Stimulated activated CD4-positive, alpha-beta T cell treated with anti-CD3 and anti-CD28 coated beads, TNF-alpha, amount 100 ng/mL, for 48 hours (primary cell): ENCODE measurements at regions not wholly inside any gene's neighbourhood (a gene's known extent, or its start where the extent isn't known, plus 50 kb on each side); places are given as distances from the start of the nearest gene placed in this dataset.

Experiments used
- DNase-seq, 3 donors: peaks; one replicate each; pipeline ENCODE4 v3.0.0-alpha.2; 2020; ENCODE audit warnings: low read depth in 3 of 3

DNA sequence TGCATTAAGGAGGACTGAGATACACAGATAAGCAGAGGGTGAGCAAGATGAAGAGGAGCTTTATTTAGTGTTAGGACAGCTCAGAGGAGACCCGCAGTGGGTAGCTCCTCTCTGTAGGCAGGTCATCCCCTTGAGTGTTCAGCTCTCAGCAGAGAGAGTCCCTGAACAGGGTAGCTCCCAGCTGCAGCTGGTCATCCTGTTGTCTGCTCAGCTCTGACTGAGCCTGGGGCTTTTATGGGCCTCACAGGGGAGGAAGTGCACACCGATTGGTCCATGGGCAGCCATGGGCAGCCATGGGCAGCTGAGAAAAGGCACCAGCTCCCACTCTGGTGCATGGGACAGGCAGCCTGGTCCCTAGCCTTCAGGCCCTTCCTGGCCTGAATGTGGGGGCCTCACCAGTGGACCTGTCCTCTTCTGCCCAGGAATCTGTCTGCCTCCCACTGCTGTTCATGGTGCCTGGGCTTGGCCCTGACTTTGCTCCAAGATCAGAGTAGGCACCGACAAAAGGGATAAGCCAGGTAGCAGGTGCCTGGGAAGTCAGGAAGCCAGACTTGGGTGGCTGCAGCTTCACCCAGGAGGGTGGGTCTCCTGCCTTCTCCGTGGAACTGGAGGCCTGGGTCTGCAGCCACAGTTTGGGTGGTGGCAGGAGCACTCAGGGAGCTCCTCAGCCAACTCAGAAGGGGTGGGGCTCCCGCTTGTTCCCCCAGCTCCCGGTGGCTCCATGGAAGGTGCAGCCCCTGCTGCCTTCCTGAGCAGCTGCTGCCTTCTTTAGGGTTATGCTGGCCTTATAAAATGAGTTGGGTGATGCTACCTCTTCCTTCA lies 54.7 kb downstream of the MYEOV start:
- no peak for DNase-seq

DNA sequence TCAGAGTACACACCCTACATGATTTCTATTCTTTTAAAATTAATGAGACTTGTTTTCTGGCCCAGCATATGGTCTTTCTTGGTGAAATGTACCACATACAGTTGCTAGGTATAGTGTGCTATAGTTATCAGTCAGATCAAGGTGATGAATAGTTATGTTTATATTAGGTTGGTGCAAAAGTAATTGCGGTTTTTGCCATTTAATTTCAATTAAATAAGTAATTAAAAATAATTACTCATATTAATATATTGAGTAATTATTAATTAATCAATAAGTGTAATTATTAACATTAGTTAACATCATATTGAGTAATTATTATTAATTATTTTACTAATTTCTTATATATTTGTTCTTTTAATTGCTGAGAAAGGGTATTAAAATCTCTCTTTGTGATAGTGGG lies 56.1 kb downstream of the MYEOV start:
- no peak for DNase-seq

DNA sequence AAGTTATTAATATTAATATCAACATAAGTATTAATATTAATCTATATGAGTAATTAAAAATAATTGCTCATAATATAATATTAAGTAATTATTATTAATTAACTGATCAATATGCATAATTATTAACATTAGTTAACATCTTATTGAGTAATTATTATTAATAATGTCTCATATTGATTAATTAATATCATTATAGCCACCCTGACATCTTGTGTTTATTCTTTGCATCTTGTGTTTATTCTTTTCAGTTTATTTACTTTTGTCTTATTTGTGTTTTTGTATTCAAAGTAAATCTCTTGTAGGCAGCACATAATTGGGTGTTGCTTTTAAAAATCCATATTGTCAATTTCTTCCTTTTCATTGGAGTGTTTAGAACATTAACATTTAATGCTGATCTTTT lies 56.6 kb downstream of the MYEOV start:
- DNase-seq = no peak

DNA sequence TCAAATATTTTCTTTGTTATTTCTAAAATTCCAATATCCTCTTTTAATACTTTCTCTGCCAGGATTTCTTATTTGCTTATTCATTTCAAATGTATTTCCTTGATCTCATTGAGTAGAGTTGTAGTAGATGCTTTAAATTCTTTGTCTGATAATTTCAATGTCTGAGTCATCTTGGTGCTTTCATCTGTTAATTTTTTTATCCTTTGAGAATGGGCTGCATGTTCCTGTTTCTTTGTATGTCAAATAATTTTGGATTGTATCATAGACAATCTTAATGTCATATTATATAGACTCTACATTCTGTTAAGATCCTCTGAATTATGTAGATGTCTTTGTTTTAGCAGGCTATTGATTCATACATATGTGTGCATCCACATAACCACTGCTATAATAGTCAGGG lies 57.5 kb downstream of the MYEOV start:
- no peak for DNase-seq

DNA sequence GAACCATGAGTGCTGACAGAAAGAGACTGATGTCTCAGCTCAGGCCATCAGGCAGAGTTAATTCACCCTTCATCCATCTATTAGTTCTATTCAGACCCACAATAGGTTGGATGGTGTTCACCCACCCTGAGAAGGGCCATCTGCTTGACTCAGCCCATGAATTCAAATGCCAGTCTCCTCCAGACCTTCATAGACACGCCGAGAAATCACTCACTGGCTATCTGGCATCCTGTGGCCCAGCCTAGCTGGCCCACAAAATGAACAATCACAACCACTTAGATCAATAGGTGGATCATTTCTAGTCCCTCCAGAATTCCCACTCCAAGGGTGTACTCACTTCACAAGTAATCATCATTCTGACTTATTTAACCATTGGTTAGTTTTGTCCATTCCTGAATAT lies 58.2 kb downstream of the MYEOV start:
- DNase-seq = no peak

DNA sequence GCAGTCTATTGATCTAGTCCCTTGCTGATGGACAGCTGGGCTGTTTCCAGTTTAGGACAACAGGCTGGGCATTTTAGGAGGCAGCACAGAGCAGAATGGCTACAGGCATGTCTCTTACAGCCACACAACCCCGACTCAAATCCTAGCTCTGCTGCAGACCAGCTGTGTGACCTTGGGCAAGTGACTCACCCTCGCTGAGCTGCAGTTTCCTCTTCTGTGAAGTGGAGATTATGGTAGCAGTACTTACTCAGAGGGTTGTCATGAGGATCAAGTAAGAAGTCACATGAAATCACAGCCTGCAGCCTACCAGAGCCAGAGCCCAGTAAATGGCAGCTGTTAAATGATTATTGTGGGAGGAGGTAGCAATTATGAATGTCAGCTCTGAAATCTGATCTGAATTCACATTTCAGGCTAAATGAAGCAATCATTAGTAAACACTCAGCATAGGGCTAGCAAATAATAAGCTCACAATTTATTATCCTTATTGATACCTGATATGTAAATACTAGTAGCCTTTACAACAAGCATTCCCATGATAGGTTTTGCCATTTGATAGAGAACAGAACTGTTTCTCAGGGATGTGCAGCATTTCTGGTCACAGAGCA lies 58.9 kb downstream of the MYEOV start:
- peak; percentile 15 to 58 (median 17) for DNase-seq

DNA sequence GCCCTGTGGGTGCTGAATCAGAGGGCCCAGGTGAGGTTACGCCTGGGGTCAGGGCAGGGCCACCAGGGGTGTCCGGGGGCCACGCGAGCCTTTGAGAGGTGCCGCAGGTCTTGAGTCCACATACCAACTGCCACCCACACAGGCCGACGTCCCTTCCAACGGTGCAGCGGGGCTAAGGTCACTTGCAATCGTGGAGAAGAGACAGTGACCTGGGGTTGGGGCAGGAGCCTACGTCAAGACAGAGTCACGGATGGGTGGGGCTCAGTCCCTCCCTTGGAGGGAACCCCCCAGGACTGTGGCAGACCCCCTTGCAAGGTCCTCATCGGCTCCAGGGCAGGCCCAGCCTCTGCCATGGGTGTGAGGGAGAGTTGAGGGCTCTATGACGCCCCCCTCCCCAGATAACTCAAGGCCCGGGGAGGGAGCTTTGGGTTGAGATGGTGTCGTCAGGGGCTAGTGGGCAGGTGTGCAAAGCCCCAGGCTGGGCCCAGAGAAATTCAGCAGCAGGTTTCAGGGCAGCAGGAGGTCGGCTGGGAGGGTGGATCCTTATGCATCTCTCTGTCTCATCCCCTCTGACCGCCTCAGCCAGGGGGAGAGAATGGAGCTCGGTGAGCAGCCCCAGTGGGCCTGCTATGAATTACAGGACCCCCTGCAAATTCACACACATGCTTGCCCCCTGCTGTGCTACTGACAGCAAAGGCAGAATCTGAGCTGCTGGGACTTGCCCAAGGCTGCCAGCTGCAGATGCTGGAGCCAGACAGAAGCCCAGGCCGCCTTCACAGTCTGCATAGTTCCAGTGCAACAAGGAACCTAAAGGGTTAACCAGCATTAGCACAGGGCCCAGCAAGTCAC lies 60.0 kb downstream of the MYEOV start:
- DNase-seq = no peak

DNA sequence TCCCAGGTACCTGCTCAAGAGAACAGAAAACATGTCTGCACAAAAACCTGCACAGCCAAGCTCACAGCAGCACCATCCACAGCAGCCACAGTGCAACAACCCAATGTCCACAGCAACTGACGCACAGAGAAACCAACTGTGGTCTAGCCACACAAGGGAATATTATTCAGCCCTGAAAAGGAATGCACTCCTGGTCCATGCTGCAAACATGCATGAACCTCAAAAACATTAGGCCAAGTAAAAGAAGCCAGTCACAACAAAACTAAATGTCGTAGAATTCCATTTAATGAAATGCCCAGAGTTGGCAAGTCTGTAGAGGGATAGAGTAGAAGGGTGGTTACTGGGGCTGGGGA lies 60.6 kb downstream of the MYEOV start:
- DNase-seq = no peak

DNA sequence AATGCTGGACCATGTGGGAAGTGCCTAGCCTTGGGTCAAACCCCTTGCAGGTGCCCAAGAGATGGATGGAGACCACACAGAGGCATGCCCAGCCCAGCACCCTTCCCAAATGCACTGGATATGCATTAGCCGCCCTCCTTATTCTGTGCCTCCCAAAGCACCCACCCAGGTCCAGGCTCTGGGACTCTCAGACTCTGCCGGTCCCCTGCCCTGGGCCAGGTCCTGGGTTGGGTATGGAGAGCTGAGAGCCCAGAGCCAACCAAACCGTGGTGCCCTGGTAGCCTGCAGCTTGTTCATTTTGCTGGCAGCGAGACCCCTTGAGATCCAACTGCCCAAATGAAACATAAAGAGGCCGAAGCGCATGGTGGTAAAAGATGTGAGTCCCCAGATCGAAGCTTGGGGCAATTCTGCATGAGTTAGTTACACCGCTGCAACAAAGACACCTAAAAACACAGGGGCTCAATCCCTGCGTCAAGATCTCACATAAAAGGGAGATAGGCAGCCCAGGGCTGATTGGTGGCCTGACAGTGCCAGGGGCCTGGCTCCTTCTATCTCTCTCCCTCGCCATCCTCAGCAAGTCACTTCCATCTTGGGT lies 61.5 kb downstream of the MYEOV start:
- DNase-seq = no peak

DNA sequence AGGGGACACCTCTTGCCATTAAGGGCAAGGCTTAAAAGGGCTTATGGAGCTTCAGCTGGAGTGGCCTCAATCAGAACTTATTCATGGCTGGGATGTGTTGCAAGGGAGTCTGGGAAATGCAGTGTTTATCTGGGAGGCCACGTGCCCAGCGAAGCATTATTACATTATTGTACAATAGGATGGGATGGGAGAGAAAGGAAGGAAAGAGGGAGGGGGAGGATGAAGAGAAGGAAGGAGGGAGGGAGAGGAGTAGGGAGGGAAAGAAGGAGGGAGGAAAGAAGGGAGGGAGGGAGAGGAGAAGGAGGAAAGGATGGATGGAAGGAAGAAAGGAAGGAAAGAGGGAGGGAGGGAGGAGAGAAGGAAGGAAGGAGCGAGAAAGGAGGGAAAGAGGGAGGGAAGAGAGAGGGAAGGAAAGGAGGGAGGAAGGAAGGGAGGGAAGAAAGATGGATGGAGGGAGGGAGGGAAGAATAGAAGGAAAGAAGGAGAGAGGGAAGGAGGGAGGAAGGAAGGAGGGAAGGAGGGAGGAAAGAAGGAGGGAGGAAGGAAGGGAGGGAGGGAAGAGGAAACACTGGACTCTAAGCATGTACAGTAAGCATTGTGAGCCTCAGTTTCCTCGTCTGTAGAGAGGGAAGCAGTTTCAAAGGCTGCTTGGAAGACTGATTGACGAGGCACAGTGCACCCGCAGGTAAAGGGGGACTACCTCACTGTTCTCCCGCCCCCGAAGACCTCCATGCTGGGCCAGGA lies 62.2 kb downstream of the MYEOV start:
- no peak for DNase-seq

DNA sequence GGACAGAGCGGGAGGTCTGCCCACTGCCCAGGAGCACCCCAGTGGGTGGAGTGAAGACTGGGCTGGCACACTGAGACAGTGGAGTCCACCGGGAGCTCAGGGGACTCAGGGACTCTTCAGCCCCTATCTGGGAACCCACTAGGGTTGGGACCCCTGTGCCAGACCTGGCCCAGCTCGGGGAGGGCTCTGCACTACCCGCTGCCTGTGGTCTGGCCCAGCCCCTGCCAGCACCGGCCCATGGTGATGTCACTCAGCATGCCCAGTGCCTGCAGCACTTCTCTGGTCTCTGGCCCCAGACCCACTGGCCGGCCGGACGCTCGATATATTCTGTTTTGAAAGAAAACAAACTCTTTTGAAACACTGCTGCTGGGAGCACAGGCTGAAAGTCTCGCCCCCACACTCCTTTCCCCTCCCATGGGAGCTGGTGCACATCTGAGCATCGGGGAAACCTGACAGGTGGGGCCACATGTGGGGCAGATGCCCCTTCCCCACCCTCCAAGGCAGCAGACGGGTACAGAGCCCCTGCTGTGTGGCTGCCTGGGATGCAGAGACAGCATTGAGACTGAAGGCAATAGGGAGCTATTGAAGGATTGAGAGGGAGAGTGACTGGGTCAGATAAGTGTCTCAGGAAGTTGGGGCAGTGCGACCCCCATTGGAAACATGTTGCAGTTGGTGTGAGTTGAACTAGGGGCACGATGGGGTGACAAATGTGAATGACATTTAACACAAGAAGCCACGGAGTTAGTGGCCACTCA lies 62.9 kb downstream of the MYEOV start:
- DNase-seq = no peak

DNA sequence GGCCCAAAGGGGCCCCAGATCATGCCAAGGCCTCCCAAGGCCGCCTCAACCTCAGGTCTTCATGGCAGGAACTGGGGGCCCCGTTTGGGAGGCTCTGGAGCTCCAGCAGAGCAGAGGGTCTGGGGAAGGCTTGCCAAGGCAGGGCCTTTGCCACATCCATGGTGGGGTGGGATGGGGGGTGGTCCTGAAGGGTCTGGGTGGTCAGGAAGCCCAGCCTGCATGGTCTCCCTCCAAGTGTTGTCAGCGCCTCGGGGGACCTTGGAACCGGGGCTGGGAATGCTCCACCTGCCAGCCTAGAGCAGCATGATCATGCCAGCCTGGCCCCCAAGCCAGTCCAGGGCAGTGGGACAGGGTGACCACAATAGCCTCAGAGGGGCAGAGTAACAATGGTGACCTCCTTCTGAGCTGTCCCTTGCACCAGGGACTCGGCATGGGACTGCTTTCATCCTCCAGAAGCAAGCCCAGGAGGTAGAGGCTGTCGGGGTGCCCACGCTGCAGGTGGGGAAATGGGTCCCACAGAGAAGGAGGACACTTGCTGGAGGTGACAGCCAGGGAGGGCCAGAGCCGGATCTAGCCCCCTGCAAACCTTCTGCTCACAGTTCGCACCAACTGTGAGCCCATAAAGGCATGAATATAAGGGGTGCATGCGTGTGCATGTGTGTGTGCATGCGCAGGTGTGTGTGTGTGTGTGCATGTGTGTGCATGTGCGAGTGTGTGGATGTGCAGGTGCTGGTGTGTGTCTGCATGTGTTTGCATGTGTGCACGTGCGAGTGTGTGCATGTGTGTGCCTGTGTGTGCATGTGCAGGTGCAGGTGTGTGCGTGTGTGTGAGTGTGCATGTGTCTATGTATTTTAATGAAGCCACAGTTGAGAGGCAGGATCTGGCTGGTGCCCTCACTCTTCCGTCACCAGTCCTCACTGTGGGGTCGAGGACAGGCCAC lies 63.8 kb downstream of the MYEOV start:
- no peak for DNase-seq

DNA sequence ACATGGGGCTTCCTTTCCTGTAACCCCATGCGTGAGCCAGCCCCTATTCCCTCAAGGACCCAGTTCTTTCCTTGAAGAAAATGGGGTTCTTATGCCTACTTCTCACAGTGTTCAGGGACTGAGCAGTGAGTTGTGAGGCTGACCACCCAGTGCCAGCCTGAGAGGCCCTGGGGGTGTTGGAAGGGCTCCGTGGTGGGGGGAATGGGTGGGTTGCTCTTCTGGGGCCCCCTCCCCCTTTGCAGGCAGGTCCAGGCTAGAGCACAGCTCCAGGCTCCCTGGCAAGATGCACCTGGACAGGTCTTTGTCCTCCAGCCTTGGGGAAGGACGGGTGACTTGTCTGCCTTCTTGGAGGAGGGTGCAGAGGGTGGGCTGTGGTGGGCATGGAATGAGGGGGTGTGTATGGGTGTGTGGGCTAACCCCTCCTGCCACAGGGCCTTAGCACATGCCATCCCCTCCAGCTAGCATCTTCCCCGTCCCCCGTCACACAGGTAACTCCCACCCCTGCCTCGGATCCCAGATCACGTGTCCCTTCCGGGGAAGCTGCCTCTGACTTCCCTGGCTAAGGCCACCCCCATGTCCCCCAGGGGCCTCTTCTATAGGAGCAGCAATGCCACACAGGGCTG lies 64.6 kb downstream of the MYEOV start:
- no peak for DNase-seq

DNA sequence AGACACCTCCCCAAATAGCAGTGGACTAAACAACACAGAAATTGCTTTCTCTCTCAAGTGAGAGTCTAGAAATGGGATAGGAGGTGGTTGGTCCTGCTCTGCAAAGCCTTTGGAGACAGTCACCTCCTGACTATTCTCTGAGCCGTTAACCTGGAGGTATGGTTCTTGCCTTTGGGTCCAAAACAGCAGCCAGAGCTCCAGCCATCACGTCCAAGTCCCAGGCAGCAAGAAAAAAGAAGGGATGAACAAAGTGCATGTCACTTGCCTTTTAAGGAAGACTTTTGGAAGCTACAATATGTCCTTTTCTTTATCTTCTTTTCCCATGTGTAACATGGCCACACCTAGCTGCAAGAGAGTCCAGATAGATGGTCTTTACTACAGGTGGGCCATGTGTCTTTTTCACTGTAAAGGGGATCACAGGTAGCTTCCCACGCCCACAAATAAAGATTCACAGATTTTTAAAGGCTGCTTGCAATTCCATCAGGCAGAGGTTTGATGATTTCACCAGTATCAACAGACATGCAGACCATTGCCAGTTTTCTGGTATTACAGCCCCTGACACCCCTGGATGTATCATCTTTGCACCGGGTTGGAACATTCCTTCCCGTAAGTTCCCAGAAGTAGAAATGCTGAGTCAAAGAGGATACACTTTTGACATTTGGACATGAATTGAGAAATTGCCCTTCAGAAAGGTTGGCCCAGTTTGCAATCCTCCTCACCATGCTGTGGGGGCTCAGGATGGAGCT lies 66.0 kb downstream of the MYEOV start:
- DNase-seq = no peak

DNA sequence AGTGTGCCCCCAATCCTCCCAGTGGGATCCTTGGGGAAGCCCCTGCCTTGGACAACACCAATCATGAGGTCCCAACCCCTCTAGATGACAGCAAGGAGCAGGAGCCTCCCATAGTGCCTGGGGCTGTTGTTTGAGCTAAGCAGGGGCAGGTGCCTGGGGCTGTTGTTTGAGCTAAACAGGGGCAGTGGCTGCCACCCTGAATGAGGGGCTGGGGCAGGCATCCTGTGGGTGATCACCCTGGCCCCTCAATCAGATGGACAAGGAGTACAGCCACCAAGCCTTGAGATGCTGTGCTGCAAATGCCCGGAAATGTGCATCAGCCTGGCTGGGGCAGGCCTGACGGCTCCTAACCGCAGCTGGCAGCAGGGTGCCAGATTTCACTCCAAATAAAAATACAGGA lies 66.7 kb downstream of the MYEOV start:
- no peak for DNase-seq

DNA sequence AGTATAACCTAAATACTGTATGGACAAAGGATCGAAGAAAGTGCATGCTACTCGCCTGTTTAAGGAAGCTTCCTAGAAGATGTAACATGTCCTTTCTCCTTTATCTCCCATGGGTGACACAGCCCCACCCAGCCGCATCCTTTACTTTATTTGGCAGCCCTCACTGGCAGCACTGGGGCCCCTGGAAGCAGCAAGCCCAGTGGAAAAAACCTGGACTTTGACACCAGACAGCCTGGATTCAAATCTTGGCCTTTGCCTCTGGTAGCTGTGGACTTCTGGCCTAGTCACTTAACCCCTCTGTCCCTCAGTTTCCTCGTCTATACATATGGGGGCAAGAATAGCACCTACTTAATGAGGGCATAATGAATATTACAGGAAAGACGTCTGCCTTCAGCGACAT lies 67.1 kb downstream of the MYEOV start:
- DNase-seq = no peak

DNA sequence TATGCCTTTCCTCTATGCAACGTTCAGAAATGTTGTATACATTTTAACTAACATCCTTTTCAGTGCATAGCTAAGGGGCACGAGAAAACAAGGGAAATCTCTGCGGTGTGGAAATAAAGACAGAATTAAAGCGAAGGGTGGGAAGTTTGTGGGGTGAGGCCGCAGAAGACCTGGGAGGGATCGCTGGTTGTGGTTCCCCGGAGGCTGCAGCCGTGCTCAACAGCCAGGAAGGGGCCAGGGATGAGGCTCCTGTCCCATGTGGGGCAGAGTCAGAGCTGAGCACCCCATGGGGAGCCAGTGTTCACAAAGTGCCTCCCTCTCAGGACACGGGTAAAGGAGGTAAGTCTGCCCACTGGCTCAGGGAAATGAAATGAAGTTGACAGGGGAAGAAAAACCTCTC lies 67.5 kb downstream of the MYEOV start:
- DNase-seq = no peak

DNA sequence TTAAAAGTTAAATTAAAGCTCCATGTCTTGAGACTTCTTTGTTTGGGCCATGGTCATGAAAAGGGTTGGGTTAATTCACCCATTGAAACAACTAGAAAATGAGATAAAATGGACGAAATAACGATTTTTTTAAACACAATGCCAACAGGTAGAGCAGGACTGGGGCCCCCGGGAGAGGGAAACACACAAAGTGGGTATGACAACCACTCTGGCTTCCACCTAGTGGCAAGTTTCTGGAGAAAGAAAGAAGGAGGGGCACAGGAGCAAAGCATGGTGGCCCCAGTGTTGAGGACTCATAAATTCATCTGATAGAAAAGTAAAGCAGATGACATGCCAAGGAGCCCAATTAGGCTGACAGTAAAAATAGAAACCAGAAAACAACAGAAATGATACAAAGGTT lies 68.4 kb downstream of the MYEOV start:
- DNase-seq = no peak

DNA sequence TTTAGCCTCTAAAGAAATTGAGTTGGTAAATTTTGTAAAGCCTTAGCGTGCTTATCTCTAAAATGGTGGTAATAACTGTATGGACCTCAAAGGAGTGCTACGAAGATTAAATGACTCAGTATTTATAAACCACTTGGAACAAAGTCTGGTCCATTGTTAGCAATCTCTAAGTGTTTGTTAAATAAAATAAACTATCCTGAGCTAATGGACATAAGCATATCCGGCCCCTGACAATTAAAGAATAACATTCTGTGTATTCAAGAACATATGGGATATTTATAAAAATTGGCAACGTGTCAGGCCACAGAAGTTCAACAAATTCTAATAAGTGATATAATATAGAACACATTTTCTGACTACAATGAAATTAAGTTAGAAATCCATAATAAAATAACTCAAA lies 71.0 kb downstream of the MYEOV start:
- DNase-seq = no peak
